Smooth muscle cell (in vitro differentiated cells): ENCODE measurements at regions not wholly inside any gene's neighbourhood (a gene's known extent, or its start where the extent isn't known, plus 50 kb on each side); places are given as distances from the start of the nearest gene placed in this dataset.

Experiments used
- DNase-seq: peaks from one replicate; lab custom pipeline; 2025; ENCODE audit not compliant: unreplicated experiment; lab: John Stamatoyannopoulos, UW
- H2AFZ ChIP-seq: fragments of 200-600 bp; sonication (generic); 2 replicates; pipeline ENCODE4 v1.6.0; 2016; ENCODE audit warnings: antibody characterized with exemption, low read depth, mild to moderate bottlenecking
- H3F3A ChIP-seq: fragments of 200-600 bp; sonication (generic); 2 replicates; pipeline ENCODE4 v1.6.0; 2017; ENCODE audit warnings: antibody characterized with exemption, low read depth
- H3K27ac ChIP-seq: fragments of 200-600 bp; sonication (generic); 2 replicates; pipeline ENCODE4 v1.5.1; 2016; ENCODE audit warnings: low read depth, mild to moderate bottlenecking
- H3K27me3 ChIP-seq: fragments of 200-600 bp; sonication (generic); 2 replicates; pipeline ENCODE4 v1.6.1; 2016; ENCODE audit warnings: low read depth, mild to moderate bottlenecking
- H3K36me3 ChIP-seq: fragments of 200-600 bp; sonication (generic); 2 replicates; pipeline ENCODE4 v1.5.1; 2016; ENCODE audit warnings: low read depth
- H3K4me1 ChIP-seq: fragments of 200-600 bp; sonication (generic); 2 replicates; pipeline ENCODE4 v1.5.1; 2016; ENCODE audit warnings: low read depth
- H3K4me2 ChIP-seq: fragments of 200-600 bp; sonication (generic); 2 replicates; pipeline ENCODE4 v1.6.0; 2016; ENCODE audit warnings: mild to moderate bottlenecking
- H3K4me3 ChIP-seq: fragments of 200-600 bp; sonication (generic); 2 replicates; pipeline ENCODE4 v1.5.1; 2016; ENCODE audit warnings: mild to moderate bottlenecking
- H3K79me2 ChIP-seq: fragments of 200-600 bp; sonication (generic); 2 replicates; pipeline ENCODE4 v1.6.0; 2016; ENCODE audit warnings: low read depth, mild to moderate bottlenecking
- H3K9ac ChIP-seq: fragments of 200-600 bp; sonication (generic); 2 replicates; pipeline ENCODE4 v1.6.0; 2016; ENCODE audit warnings: low read depth
- H3K9me3 ChIP-seq: fragments of 200-600 bp; sonication (generic); replicated peaks from 2 replicates; pipeline ENCODE4 v1.5.1; 2016; ENCODE audit warnings: low read depth
- H4K20me1 ChIP-seq: fragments of 200-600 bp; sonication (generic); 2 replicates; pipeline ENCODE4 v1.6.0; 2016; ENCODE audit warnings: low read depth
- WGBS: methylation state at CpG from one replicate; pipeline ENCODE4 v1.1.7; 2016; ENCODE audit warnings: low lambda C conversion rate; 5-methylcytosine and 5-hydroxymethylcytosine counted together
- TF ChIP-seq, protein P1 (sequence below): fragments of 200-600 bp; sonication (generic); IDR thresholded peaks from 2 replicates; pipeline ENCODE4 v1.5.1; 2017; ENCODE audit warnings: borderline replicate concordance, mild to moderate bottlenecking, antibody characterized with exemption; ENCODE audit not compliant: insufficient read depth, poor library complexity, severe bottlenecking

DNA sequence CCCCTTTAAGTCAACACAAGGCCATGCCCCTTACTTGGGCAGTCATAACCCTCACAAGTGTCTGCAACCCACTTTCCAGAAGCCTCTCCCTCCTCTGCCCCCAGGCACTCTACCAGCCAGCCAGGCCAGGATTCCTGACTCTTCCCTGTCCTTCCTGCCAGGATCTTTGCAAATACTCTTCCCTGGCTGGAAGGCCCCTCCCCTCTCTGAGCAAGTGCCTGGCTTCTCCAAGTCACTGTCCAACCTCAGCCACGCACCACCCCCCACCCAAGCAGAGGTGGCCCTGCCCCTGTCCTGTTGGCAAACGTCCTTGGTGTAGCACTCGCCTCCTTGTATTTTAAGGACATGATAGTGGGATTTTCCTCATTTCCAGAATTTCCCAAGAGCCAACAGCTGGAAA, 54.7 kb upstream of the USP3 start:
- Histone ChIP-seq H2AFZ (no peak overlapping the region), H4K20me1 (no peaks in the 10 kb centered on the region), H3K27me3 (no peaks in the 10 kb centered on the region), H3K4me2 (no peak overlapping the region), H3K9ac (no peak overlapping the region), H3K36me3 (no peaks in the 10 kb centered on the region), H3F3A (no peaks in the 10 kb centered on the region), H3K4me1 (no peaks in the 10 kb centered on the region), H3K27ac (no peak overlapping the region), H3K9me3 (no peaks in the 10 kb centered on the region), H3K4me3 (no peak overlapping the region), H3K79me2 (no peaks in the 10 kb centered on the region)
- DNase-seq, result no peak
- 42% methylated on average over 3 of the region's 3 CpGs for WGBS
- TF ChIP-seq, protein P1, sequence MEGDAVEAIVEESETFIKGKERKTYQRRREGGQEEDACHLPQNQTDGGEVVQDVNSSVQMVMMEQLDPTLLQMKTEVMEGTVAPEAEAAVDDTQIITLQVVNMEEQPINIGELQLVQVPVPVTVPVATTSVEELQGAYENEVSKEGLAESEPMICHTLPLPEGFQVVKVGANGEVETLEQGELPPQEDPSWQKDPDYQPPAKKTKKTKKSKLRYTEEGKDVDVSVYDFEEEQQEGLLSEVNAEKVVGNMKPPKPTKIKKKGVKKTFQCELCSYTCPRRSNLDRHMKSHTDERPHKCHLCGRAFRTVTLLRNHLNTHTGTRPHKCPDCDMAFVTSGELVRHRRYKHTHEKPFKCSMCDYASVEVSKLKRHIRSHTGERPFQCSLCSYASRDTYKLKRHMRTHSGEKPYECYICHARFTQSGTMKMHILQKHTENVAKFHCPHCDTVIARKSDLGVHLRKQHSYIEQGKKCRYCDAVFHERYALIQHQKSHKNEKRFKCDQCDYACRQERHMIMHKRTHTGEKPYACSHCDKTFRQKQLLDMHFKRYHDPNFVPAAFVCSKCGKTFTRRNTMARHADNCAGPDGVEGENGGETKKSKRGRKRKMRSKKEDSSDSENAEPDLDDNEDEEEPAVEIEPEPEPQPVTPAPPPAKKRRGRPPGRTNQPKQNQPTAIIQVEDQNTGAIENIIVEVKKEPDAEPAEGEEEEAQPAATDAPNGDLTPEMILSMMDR, result no peak

DNA sequence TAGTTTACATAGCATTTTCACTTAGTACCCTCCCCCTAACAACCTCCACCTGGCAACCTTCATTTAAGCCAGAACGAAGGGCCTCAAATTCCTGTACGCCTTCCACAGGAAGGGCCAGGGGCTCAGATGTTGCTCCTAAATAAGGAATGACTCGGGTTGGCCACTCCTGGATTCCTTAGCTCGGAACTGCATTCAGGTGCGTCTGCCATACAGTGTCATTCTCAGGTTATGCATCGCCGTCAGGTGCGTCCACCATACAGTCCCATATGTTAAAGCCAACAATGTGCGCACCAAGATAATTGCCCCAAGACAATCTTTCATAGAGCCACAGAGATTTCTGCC, 53.5 kb upstream of the USP3 start:
- 90% methylated on average over 9 of the region's 9 CpGs for WGBS
- Histone ChIP-seq H3F3A (no peaks in the 10 kb centered on the region), H3K9ac (no peak overlapping the region)

DNA sequence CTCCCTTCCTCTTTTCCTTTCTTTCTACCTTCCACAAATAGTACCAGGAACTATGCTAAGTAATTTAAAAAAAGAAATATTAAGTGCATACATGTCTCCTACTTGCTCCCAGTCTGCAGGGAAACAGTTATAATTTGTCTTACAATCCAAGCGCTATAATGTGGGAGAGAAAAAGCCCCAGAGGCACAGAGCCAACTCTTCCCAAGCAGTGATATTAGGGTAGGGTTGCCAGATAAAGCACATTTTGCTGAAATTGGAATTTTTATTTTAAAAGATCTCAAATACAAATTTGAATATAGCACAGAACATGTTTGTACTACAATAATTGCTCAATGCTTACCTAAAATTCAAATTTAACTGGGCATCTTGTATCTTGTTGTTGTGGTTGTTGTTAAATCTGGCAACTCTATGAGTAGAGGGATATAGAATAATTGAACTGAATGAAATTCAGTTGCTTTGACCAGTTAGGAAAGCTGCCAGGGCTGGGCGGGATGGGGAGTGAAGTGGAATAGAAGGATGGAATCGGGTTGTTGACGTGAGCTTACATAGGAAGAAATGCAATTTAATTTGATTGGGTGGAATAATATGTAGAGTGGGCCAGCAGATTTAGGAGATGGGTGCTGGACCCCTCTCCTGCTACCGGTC, 52.6 kb upstream of the USP3 start:
- no peak for DNase-seq
- Histone ChIP-seq H3K27me3 (no peaks in the 10 kb centered on the region), H3K9ac (no peak overlapping the region), H3F3A (no peaks in the 10 kb centered on the region), H4K20me1 (no peaks in the 10 kb centered on the region), H2AFZ (no peak overlapping the region), H3K4me2 (no peak overlapping the region), H3K79me2 (no peaks in the 10 kb centered on the region), H3K36me3 (no peaks in the 10 kb centered on the region), H3K9me3 (no peaks in the 10 kb centered on the region), H3K4me3 (no peak overlapping the region), H3K27ac (no peak overlapping the region), H3K4me1 (no peaks in the 10 kb centered on the region)
- WGBS, result 97% methylated on average over 5 of the region's 5 CpGs
- TF ChIP-seq, protein P1, result no peak

More for the DNA sequence above, 53.5 kb upstream of the USP3 start:
- H3K27ac ChIP-seq, result no peak overlapping the region
- H3K4me2 ChIP-seq, result no peak overlapping the region
- no peak overlapping the region for H2AFZ ChIP-seq
- H3K4me1 ChIP-seq, result no peaks in the 10 kb centered on the region
- H3K36me3 ChIP-seq, result no peaks in the 10 kb centered on the region
- TF ChIP-seq, protein P1, result no peak
- H4K20me1 ChIP-seq, result no peaks in the 10 kb centered on the region
- DNase-seq, result no peak
- no peaks in the 10 kb centered on the region for H3K27me3 ChIP-seq
- H3K79me2 ChIP-seq, result no peaks in the 10 kb centered on the region
- no peak overlapping the region for H3K4me3 ChIP-seq
- no peaks in the 10 kb centered on the region for H3K9me3 ChIP-seq

DNA sequence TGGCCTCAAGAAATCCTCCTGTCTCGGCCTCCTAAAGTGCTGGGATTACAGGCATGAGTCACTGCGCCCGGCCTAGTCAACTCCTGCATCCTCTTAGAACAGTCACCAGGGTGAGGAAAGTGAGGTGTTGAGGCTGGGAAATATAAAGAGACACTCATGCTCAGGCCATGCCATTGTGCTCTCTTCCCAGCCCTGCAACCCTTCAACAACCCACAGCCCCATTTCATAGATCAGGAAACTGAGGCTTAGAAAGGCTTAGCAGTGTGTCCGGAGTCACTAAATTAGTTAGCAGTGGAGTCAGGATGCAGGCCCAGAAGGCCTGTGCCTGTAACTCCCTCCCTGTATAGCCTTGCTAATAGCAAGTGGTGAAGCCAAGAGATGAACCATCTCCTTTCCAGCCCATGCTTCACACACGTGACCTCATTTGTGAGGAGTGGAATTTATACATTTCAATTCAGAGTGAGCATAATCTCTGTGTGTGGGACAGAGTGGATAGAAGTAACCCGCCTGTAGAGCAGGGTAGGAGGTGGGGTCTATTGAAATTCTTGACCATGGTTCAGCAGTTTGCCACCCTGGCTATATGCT, 51.7 kb upstream of the USP3 start:
- no peaks in the 10 kb centered on the region for H3K9me3 ChIP-seq
- no peaks in the 10 kb centered on the region for H3K36me3 ChIP-seq
- H3F3A ChIP-seq, result no peaks in the 10 kb centered on the region
- DNase-seq, result no peak
- no peak overlapping the region for H3K4me2 ChIP-seq
- no peak overlapping the region for H3K9ac ChIP-seq
- TF ChIP-seq, protein P1, result no peak
- H4K20me1 ChIP-seq, result no peaks in the 10 kb centered on the region
- no peak overlapping the region for H2AFZ ChIP-seq
- no peak overlapping the region for H3K27ac ChIP-seq
- H3K4me1 ChIP-seq, result no peaks in the 10 kb centered on the region
- 88% methylated on average over 6 of the region's 6 CpGs for WGBS
- no peak overlapping the region for H3K4me3 ChIP-seq
- H3K27me3 ChIP-seq, result no peaks in the 10 kb centered on the region
- H3K79me2 ChIP-seq, result no peaks in the 10 kb centered on the region
